HCT116 (cell line): ENCODE measurements at regions not wholly inside any gene's neighbourhood (a gene's known extent, or its start where the extent isn't known, plus 50 kb on each side); places are given as distances from the start of the nearest gene placed in this dataset.

ENCODE experiments used
- ATAC-seq: fragments of 200-7000 bp; cut with Tn5 transposase; 2 replicates; pipeline ENCODE4 v1.9.1; 2020; ENCODE audit warnings: mild to moderate bottlenecking, moderate library complexity
- BruUV-seq: library from RNA; stranded (reverse); fragments of 400-500 nt; replicated peaks from 2 replicates; lab custom pipeline; 2021; lab: Mats Ljungman, UMichigan
- CTCF ChIA-PET: fragments of 300-600 bp; sonication (Branson Sonifier 250); formaldehyde crosslinking; loops from one replicate; lab custom pipeline; 2021; ENCODE audit warnings: antibody characterized with exemption; lab: Charles Lee
- POLR2A ChIA-PET: fragments of 300-600, 350-600 bp; sonication (Branson Sonifier 250); formaldehyde crosslinking; loops from one replicate; lab custom pipeline; 2021; ENCODE audit warnings: antibody characterized with exemption; lab: Charles Lee
- RAD21 ChIA-PET, 2 experiments: fragments of 300-600 bp; sonication (Branson Sonifier 250); formaldehyde crosslinking; loops; one replicate each; lab custom pipeline; 2023; ENCODE audit warnings: low total read pairs in 2 of 2; ENCODE audit not compliant: uncharacterized antibody in 2 of 2, unreplicated experiment in 2 of 2, low non-redundant PET in 1 of 2; lab: Charles Lee
- DNase-seq: peaks from one replicate; pipeline ENCODE4 v3.0.0-alpha.2; 2010; ENCODE audit warnings: low read depth, low spot score
- H2AFZ ChIP-seq: fragments of 200-600 bp; shearing (Covaris generic), sonication (generic); 2 replicates; pipeline ENCODE4 v1.6.1; 2017; ENCODE audit warnings: low read depth, mixed run types, mixed read lengths, antibody characterized with exemption, low read length; ENCODE audit not compliant: poor library complexity, severe bottlenecking
- H3K27ac ChIP-seq: 2 replicates; pipeline ENCODE4 v1.5.1; 2012; ENCODE audit warnings: low read depth, low read length
- H3K27me3 ChIP-seq: fragments of 200-600 bp; sonication (generic); 2 replicates; pipeline ENCODE4 v1.6.1; 2016; ENCODE audit warnings: mixed run types, low read length, mixed read lengths; ENCODE audit not compliant: insufficient read depth
- H3K36me3 ChIP-seq, 2 experiments: fragments of 200-500 bp in 1 of 2; fragments of 200-600 bp in 1 of 2; sonication (Bioruptor generic) in 1 of 2; sonication (generic) in 1 of 2; 2 replicates each; pipeline versions ENCODE4 v1.5.1 to v1.6.1; 2014 to 2016; ENCODE audit warnings: low read length in 2 of 2, inconsistent platforms in 1 of 2, mixed read lengths in 1 of 2, mixed run types in 1 of 2; ENCODE audit not compliant: insufficient read depth in 2 of 2, control insufficient read depth in 1 of 2
- H3K4me1 ChIP-seq, 2 experiments: fragments of 200-600 bp in 1 of 2; sonication (generic) in 1 of 2; 2 replicates each; pipeline versions ENCODE4 v1.5.1 to v1.6.1; 2012 to 2017; ENCODE audit warnings: low read length in 2 of 2, inconsistent platforms in 1 of 2, mild to moderate bottlenecking in 1 of 2, mixed read lengths in 1 of 2, mixed run types in 1 of 2, moderate library complexity in 1 of 2; ENCODE audit not compliant: insufficient read depth in 2 of 2, control insufficient read depth in 1 of 2
- H3K4me2 ChIP-seq: fragments of 200-600 bp; sonication (generic); 2 replicates; pipeline ENCODE4 v1.6.1; 2017; ENCODE audit warnings: mixed run types, low read length, mixed read lengths
- H3K4me3 ChIP-seq, 2 experiments: fragments of 200-600 bp in 1 of 2; sonication (generic) in 1 of 2; replicated peaks in 1 of 2; 2 replicates each; pipeline ENCODE4 v1.5.1; 2011 to 2016; ENCODE audit warnings: low read length in 2 of 2, control low read depth in 1 of 2, low read depth in 1 of 2, mild to moderate bottlenecking in 1 of 2, mixed read lengths in 1 of 2, mixed run types in 1 of 2
- H3K79me2 ChIP-seq: fragments of 200-600 bp; sonication (generic); 2 replicates; pipeline ENCODE4 v1.6.1; 2017; ENCODE audit warnings: mild to moderate bottlenecking, mixed run types, low read length, moderate library complexity, mixed read lengths; ENCODE audit not compliant: insufficient read depth
- H3K9ac ChIP-seq: fragments of 200-600 bp; sonication (generic); 2 replicates; pipeline ENCODE4 v1.6.1; 2016; ENCODE audit warnings: low read length, mixed read lengths
- H3K9me2 ChIP-seq: fragments of 200-600 bp; sonication (generic), shearing (Covaris generic); 2 replicates; pipeline ENCODE4 v1.6.1; 2017; ENCODE audit warnings: mixed run types, mild to moderate bottlenecking, moderate library complexity; ENCODE audit not compliant: insufficient read depth
- H3K9me3 ChIP-seq, 2 experiments: fragments of 200-500 bp in 1 of 2; fragments of 200-600 bp in 1 of 2; sonication (Bioruptor generic) in 1 of 2; sonication (generic) in 1 of 2; 2 replicates each; pipeline ENCODE4 v1.6.1; 2014 to 2017; ENCODE audit warnings: low read length in 2 of 2, mixed read lengths in 2 of 2, inconsistent platforms in 1 of 2, low read depth in 1 of 2, mild to moderate bottlenecking in 1 of 2, mixed run types in 1 of 2, moderate library complexity in 1 of 2; ENCODE audit not compliant: control insufficient read depth in 1 of 2, insufficient read depth in 1 of 2
- H4K20me1 ChIP-seq: fragments of 200-600 bp; sonication (generic), shearing (Covaris generic); 2 replicates; pipeline ENCODE4 v1.6.1; 2017; ENCODE audit warnings: mixed run types, mild to moderate bottlenecking, moderate library complexity; ENCODE audit not compliant: insufficient read depth
- CBX3 ChIP-seq: IDR thresholded peaks from 2 replicates; pipeline ENCODE4 v1.6.1; 2012; ENCODE audit warnings: low read depth
- CEBPB ChIP-seq: IDR thresholded peaks from 2 replicates; pipeline ENCODE4 v1.6.1; 2012; ENCODE audit warnings: low read depth
- ELF1 ChIP-seq: IDR thresholded peaks from 2 replicates; pipeline ENCODE4 v1.6.1; 2012; ENCODE audit warnings: low read depth, borderline replicate concordance
- EZH2phosphoT487 ChIP-seq: fragments of 200-600 bp; IDR thresholded peaks from 2 replicates; pipeline ENCODE4 v1.6.1; 2018; ENCODE audit warnings: antibody characterized with exemption, borderline replicate concordance
- RAD21 ChIP-seq: IDR thresholded peaks from 2 replicates; pipeline ENCODE4 v1.6.1; 2012; ENCODE audit warnings: low read depth, mild to moderate bottlenecking
- SIN3A ChIP-seq: IDR thresholded peaks from 2 replicates; pipeline ENCODE4 v1.6.1; 2012; ENCODE audit warnings: low read depth
- SP1 ChIP-seq: IDR thresholded peaks from 2 replicates; pipeline ENCODE4 v1.6.1; 2012; ENCODE audit warnings: low read depth
- ZNF274 ChIP-seq: fragments of 200-500 bp; sonication (Bioruptor generic); IDR thresholded peaks from 2 replicates; pipeline ENCODE4 v1.6.1; 2014; ENCODE audit warnings: mild to moderate bottlenecking, low read depth, low read length, inconsistent platforms
- intact Hi-C: fragments of 100-400 bp; cut with micrococcal nuclease; formaldehyde crosslinking; loops from 2 replicates; pipeline ENCODE4 v1.10.0; 2022
- TF ChIP-seq, protein P1 (sequence below): IDR thresholded peaks from 2 replicates; pipeline ENCODE4 v1.6.1; 2012
- TF ChIP-seq, protein P2 (sequence below): IDR thresholded peaks from 2 replicates; pipeline ENCODE4 v1.6.1; 2012; ENCODE audit warnings: low read depth
- TF ChIP-seq, protein P3 (sequence below): IDR thresholded peaks from 2 replicates; pipeline ENCODE4 v1.6.1; 2011; ENCODE audit warnings: mild to moderate bottlenecking, low read length, moderate library complexity; ENCODE audit not compliant: insufficient replicate concordance; ENCODE audit errors: extremely low read depth

DNA sequence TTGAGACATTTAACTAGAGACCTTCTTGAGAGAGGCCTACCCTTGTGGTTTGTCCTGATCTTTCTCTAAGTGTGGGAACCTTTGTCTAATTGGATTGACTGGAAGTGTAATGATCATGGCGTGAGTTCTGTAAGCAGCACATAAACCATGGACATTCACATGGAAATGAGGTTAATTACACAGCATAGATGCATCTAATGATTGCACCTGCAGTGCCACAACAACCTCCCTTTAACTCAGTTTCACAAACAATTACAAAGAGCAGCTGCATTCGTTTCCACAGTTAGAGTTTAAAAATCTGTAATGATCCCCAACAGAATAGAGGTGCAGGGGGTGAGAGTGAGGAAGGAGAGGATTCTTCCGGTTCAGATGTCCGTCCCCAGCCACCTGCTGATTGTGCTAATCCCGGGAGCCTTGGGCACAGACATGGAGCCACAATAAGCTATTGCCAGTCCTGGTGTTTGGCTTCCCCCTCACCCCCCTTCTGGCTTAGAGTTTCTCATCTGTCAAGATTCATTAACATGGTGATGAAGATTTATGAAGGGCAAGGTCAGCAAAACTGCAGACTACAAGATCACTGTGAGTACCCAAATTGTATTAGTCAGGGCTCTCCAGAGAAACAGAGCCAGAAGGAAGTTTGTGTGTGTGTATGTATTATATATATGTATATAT, 659.2 kb upstream of the SOX9 start:
- no peaks in the 10 kb centered on the region for H3K9me2 ChIP-seq
- RAD21 ChIA-PET: interaction anchor here (1.2 to 1.3 kb wide), 2 partner anchors 22 to 223 kb away, joined by 3 to 4 read pairs; no protein-coding TSS in a partner anchor
- POLR2A ChIA-PET: no interaction called here

More for the DNA sequence above, 659.2 kb upstream of the SOX9 start:
- no peaks in the 10 kb centered on the region for H3K36me3 ChIP-seq
- intact Hi-C loops: loop anchor here (1.0 to 10.0 kb wide), 5 partner anchors 167 to 695 kb away; no protein-coding TSS in a partner anchor
- no peak overlapping the region for H3K9ac ChIP-seq
- no peak for ATAC-seq
- no peaks in the 10 kb centered on the region for H3K79me2 ChIP-seq
- CTCF ChIA-PET: interaction anchor here (0.7 to 3.1 kb wide), 20 partner anchors 10 to 1935 kb away, joined by 3 to 51 read pairs (median 6); partner anchors contain the start of gene SOX9
- TF ChIP-seq SIN3A: no peak
- TF ChIP-seq ELF1: no peak
- TF ChIP-seq EZH2phosphoT487: no peak
- TF ChIP-seq, protein P1, sequence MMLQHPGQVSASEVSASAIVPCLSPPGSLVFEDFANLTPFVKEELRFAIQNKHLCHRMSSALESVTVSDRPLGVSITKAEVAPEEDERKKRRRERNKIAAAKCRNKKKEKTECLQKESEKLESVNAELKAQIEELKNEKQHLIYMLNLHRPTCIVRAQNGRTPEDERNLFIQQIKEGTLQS: no peak
- TF ChIP-seq CEBPB: no peak
- no peak for TF ChIP-seq RAD21
- TF ChIP-seq ZNF274: no peak
- TF ChIP-seq SP1: no peak
- TF ChIP-seq, protein P2, sequence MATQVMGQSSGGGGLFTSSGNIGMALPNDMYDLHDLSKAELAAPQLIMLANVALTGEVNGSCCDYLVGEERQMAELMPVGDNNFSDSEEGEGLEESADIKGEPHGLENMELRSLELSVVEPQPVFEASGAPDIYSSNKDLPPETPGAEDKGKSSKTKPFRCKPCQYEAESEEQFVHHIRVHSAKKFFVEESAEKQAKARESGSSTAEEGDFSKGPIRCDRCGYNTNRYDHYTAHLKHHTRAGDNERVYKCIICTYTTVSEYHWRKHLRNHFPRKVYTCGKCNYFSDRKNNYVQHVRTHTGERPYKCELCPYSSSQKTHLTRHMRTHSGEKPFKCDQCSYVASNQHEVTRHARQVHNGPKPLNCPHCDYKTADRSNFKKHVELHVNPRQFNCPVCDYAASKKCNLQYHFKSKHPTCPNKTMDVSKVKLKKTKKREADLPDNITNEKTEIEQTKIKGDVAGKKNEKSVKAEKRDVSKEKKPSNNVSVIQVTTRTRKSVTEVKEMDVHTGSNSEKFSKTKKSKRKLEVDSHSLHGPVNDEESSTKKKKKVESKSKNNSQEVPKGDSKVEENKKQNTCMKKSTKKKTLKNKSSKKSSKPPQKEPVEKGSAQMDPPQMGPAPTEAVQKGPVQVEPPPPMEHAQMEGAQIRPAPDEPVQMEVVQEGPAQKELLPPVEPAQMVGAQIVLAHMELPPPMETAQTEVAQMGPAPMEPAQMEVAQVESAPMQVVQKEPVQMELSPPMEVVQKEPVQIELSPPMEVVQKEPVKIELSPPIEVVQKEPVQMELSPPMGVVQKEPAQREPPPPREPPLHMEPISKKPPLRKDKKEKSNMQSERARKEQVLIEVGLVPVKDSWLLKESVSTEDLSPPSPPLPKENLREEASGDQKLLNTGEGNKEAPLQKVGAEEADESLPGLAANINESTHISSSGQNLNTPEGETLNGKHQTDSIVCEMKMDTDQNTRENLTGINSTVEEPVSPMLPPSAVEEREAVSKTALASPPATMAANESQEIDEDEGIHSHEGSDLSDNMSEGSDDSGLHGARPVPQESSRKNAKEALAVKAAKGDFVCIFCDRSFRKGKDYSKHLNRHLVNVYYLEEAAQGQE: no peak
- TF ChIP-seq, protein P3, sequence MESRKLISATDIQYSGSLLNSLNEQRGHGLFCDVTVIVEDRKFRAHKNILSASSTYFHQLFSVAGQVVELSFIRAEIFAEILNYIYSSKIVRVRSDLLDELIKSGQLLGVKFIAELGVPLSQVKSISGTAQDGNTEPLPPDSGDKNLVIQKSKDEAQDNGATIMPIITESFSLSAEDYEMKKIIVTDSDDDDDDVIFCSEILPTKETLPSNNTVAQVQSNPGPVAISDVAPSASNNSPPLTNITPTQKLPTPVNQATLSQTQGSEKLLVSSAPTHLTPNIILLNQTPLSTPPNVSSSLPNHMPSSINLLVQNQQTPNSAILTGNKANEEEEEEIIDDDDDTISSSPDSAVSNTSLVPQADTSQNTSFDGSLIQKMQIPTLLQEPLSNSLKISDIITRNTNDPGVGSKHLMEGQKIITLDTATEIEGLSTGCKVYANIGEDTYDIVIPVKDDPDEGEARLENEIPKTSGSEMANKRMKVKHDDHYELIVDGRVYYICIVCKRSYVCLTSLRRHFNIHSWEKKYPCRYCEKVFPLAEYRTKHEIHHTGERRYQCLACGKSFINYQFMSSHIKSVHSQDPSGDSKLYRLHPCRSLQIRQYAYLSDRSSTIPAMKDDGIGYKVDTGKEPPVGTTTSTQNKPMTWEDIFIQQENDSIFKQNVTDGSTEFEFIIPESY: no peak
- no peak for TF ChIP-seq CBX3
- no peaks in the 10 kb centered on the region for H4K20me1 ChIP-seq
- H3K27ac ChIP-seq: no peak overlapping the region
- H3K27me3 ChIP-seq: no peaks in the 10 kb centered on the region
- no peak overlapping the region for H3K4me2 ChIP-seq
- no peak overlapping the region for H3K4me3 ChIP-seq
- H3K9me3 ChIP-seq: no peaks in the 10 kb centered on the region
- no peaks in the 10 kb centered on the region for H3K4me1 ChIP-seq
- H2AFZ ChIP-seq: peak overlapping the region; percentile 43
- BruUV-seq: no TSS peak
- DNase-seq: no peak
